Spleen (tissue), 11 donors: ENCODE measurements at regions not wholly inside any gene's neighbourhood (a gene's known extent, or its start where the extent isn't known, plus 50 kb on each side); places are given as distances from the start of the nearest gene placed in this dataset.

Source experiments
- DNase-seq: peaks from one replicate; pipeline ENCODE4 v3.0.0-alpha.2; 2020
- H3K27ac ChIP-seq, 8 donors: fragments of 200-600 bp; sonication (generic) in 7 of 8; 1 replicate in 4 of 8; 2 replicates in 4 of 8; pipeline versions ENCODE4 v1.5.0 to v1.8.0; 2016 to 2021; ENCODE audit warnings: inconsistent platforms in 4 of 8, mild to moderate bottlenecking in 4 of 8, moderate library complexity in 1 of 8
- H3K27me3 ChIP-seq, 7 donors: fragments of 200-600 bp; sonication (generic) in 6 of 7; replicated peaks in 1 of 7; 1 replicate in 4 of 7; 2 replicates in 3 of 7; pipeline versions ENCODE4 v1.5.0 to v1.8.0; 2016 to 2021; ENCODE audit warnings: inconsistent platforms in 3 of 7, mild to moderate bottlenecking in 1 of 7
- H3K36me3 ChIP-seq, 6 donors: fragments of 200-600 bp; sonication (generic) in 5 of 6; 1 replicate in 4 of 6; 2 replicates in 2 of 6; pipeline versions ENCODE4 v1.5.0 to v1.8.0; 2016 to 2021; ENCODE audit warnings: inconsistent platforms in 2 of 6
- H3K4me1 ChIP-seq, 6 donors: fragments of 200-600 bp; sonication (generic) in 5 of 6; 1 replicate in 3 of 6; 2 replicates in 3 of 6; pipeline versions ENCODE4 v1.5.0 to v1.8.0; 2016 to 2021; ENCODE audit warnings: inconsistent platforms in 3 of 6
- H3K4me3 ChIP-seq, 8 donors: fragments of 200-600 bp; sonication (generic) in 7 of 8; 1 replicate in 4 of 8; 2 replicates in 4 of 8; pipeline versions ENCODE4 v1.5.0 to v1.8.0; 2016 to 2021; ENCODE audit warnings: inconsistent platforms in 4 of 8, mild to moderate bottlenecking in 4 of 8, moderate library complexity in 2 of 8
- H3K9me3 ChIP-seq, 8 donors: fragments of 200-600 bp; sonication (generic) in 7 of 8; 1 replicate in 4 of 8; 2 replicates in 4 of 8; pipeline versions ENCODE4 v1.5.0 to v1.8.0; 2016 to 2021; ENCODE audit warnings: inconsistent platforms in 4 of 8
- POLR2A ChIP-seq, 3 donors: fragments of 450-650 bp; IDR thresholded peaks; one replicate each; pipeline ENCODE4 v1.5.1; 2017; ENCODE audit warnings: antibody characterized with exemption in 3 of 3, mild to moderate bottlenecking in 1 of 3
- POLR2AphosphoS5 ChIP-seq, 3 donors: sonication (generic); formaldehyde crosslinking; IDR thresholded peaks; one replicate each; pipeline ENCODE4 v1.5.1; 2017; ENCODE audit warnings: antibody characterized with exemption in 3 of 3
- WGBS, 5 donors: extraction: QIAGEN DNeasy Blood & Tissue Kit in 3 of 5; methylation state at CpG; one replicate each; pipeline versions ENCODE4 v1.1.5 to v1.1.7; 2013 to 2018; 5-methylcytosine and 5-hydroxymethylcytosine counted together
- intact Hi-C: fragments of 100-400 bp; cut with DNase I; formaldehyde crosslinking; loops from one replicate; pipeline ENCODE4 v1.15.0; 2023; ENCODE audit warnings: low total_unique reads
- TF ChIP-seq, protein P1 (sequence below), 11 experiments: fragments of 200-600 bp in 7 of 11; fragments of 450-650 bp in 4 of 11; sonication (generic) in 4 of 11; IDR thresholded peaks in 8 of 11; conservative IDR thresholded peaks in 3 of 11; 1 replicate in 7 of 11; 2 replicates in 4 of 11; pipeline versions ENCODE4 v1.4.0 to v1.8.0; 2016 to 2021; ENCODE audit warnings: antibody characterized with exemption in 11 of 11, inconsistent platforms in 4 of 11, mild to moderate bottlenecking in 1 of 11
- donor health status: healthy with polysubstance abuse.
- donor health status: DM: no; HTN: no; CAD: no; lungs with moderate emphysema.
- donor health status: DM: no; HTN: no; CAD: no.
- donor health status: Bipolar disorder and iron deficiency.
- donor health status: healthy.
- donor health status: DM: no; HTN: no; CAD: no.
- donor health status: DM: yes; HTN: yes; CAD: no.

DNA sequence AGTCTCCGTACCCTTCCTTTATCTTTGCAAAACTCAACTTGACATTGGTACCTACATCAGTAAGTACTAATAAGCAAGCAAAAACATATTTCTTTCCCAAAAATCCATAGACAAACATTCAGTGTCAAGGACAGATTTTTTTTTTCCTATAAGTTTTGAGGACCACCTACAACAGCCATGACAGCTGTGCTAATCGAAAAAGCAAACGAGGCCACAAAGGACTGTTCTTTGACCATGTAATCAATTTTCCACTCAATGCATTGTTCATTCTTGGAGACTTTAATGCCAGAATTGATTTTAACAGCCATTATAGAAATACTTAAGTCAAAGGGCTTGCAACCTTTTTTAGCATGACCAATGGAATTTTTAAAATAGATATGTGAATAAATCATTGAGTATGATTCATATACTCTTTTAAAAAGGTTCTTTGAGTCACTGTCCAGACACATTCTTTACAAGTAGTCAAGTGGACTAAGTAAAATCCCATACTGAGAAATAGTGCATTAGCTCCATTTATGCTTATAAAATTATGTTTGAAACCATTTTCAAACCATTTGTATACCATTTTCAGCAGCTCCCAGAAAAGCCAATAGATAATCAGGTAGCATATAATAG is 323.9 kb downstream of the MZT1 start:
- intact Hi-C loops: no loop called here
- TF ChIP-seq POLR2A (IDR thresholded peaks at IDR 0.05): no peak
- no peak for TF ChIP-seq POLR2AphosphoS5 (IDR thresholded peaks at IDR 0.05)
- TF ChIP-seq, protein P1, sequence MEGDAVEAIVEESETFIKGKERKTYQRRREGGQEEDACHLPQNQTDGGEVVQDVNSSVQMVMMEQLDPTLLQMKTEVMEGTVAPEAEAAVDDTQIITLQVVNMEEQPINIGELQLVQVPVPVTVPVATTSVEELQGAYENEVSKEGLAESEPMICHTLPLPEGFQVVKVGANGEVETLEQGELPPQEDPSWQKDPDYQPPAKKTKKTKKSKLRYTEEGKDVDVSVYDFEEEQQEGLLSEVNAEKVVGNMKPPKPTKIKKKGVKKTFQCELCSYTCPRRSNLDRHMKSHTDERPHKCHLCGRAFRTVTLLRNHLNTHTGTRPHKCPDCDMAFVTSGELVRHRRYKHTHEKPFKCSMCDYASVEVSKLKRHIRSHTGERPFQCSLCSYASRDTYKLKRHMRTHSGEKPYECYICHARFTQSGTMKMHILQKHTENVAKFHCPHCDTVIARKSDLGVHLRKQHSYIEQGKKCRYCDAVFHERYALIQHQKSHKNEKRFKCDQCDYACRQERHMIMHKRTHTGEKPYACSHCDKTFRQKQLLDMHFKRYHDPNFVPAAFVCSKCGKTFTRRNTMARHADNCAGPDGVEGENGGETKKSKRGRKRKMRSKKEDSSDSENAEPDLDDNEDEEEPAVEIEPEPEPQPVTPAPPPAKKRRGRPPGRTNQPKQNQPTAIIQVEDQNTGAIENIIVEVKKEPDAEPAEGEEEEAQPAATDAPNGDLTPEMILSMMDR (IDR thresholded peaks at IDR 0.05 in 8 of 11, conservative IDR thresholded peaks at IDR 0.05 in 3 of 11): no peak
- 87 to 95% (median 91%) methylated on average over 3 of the region's 3 CpGs for WGBS, 5 donors
- Histone ChIP-seq H3K9me3 (no peaks in the 10 kb centered on the region), H3K27ac (no peak overlapping the region), H3K36me3 (no peaks in the 10 kb centered on the region), H3K4me3 (no peak overlapping the region), H3K4me1 (no peaks in the 10 kb centered on the region), H3K27me3 (no peaks in the 10 kb centered on the region)
- DNase-seq: no peak

DNA sequence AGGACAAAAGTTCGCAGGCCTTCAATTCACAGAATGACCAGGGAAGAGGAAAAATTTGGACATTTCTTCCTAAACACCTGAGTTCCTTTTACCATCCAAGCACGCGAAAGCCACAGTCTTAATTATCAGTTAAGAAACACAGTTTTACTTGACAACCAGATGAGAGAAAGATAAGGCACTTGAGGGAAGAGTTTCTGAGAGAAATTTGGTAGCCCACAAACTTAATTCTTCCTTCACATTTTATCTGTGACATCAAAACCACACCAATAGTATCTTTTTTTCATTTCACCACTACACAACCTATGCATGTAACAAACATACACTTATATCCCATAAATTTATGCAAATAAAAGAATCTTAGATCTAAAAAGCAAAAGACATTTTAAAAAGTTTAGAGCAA is 326.6 kb downstream of the MZT1 start:
- Histone ChIP-seq H3K4me3 (no peak overlapping the region), H3K9me3 (no peaks in the 10 kb centered on the region), H3K36me3 (no peaks in the 10 kb centered on the region), H3K27me3 (no peaks in the 10 kb centered on the region), H3K4me1 (no peaks in the 10 kb centered on the region), H3K27ac (no peak overlapping the region)
- intact Hi-C loops: no loop called here
- WGBS, 5 donors: 72 to 79% (median 75%) methylated on average over 3 of the region's 3 CpGs
- DNase-seq: no peak
- TF ChIP-seq, protein P1 (IDR thresholded peaks at IDR 0.05 in 8 of 11, conservative IDR thresholded peaks at IDR 0.05 in 3 of 11): no peak
- no peak for TF ChIP-seq POLR2AphosphoS5 (IDR thresholded peaks at IDR 0.05)
- no peak for TF ChIP-seq POLR2A (IDR thresholded peaks at IDR 0.05)

DNA sequence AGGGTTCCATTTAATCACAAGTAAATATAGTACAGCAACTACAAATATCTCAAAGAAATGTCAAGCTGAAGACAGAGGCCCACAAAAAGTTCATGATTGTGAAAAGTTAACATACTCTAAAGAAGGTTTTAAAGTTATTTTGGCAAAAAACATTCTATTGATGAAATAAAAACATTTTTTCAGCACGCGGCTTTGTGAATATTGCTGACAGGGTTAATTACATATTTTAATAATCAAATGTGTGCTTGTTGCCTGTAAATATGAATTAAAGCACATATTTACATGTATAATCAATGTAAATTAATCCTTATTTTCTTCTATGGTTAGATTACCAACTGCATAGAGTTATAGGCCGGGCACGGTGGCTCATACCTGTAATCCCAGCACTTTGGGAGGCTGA is 328.1 kb downstream of the MZT1 start:
- no peaks in the 10 kb centered on the region for H3K36me3 ChIP-seq
- no peaks in the 10 kb centered on the region for H3K9me3 ChIP-seq
- H3K27ac ChIP-seq: no peak overlapping the region
- intact Hi-C loops: no loop called here
- no peak for DNase-seq
- WGBS, 5 donors: 89 to 98% (median 98%) methylated on average over 4 of the region's 4 CpGs
- no peak overlapping the region for H3K4me3 ChIP-seq
- no peaks in the 10 kb centered on the region for H3K4me1 ChIP-seq
- no peak for TF ChIP-seq POLR2A (IDR thresholded peaks at IDR 0.05)
- TF ChIP-seq POLR2AphosphoS5 (IDR thresholded peaks at IDR 0.05): no peak
- TF ChIP-seq, protein P1 (IDR thresholded peaks at IDR 0.05 in 8 of 11, conservative IDR thresholded peaks at IDR 0.05 in 3 of 11): no peak
- no peaks in the 10 kb centered on the region for H3K27me3 ChIP-seq

DNA sequence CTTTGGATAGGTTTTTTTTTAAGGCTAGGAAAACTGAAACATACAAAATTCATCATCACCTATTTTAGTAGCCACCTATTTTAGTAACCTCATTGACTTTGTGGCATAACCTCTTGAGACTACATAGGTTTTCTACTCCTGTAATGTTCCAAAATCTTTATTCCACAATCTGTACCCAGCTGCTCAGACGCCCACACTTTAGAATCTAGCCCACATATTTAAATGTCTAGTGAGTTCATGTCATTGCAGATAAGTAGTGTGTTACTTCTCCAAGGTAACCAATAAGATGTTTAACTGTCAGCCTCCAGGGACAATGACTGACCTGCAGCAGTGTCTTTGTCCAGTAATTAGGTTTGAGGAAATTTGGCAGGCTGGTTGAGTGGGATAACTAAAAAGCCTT is 330.2 kb downstream of the MZT1 start:
- H3K27me3 ChIP-seq: no peaks in the 10 kb centered on the region
- no peaks in the 10 kb centered on the region for H3K36me3 ChIP-seq
- DNase-seq: no peak
- H3K27ac ChIP-seq: no peak overlapping the region
- no peak overlapping the region for H3K4me3 ChIP-seq
- H3K4me1 ChIP-seq: no peaks in the 10 kb centered on the region
- 78 to 92% (median 85%) methylated on average over 1 of the region's 1 CpG for WGBS, 5 donors
- TF ChIP-seq POLR2A (IDR thresholded peaks at IDR 0.05) (no peak), POLR2AphosphoS5 (IDR thresholded peaks at IDR 0.05) (no peak)
- TF ChIP-seq, protein P1 (IDR thresholded peaks at IDR 0.05 in 8 of 11, conservative IDR thresholded peaks at IDR 0.05 in 3 of 11): no peak
- no peaks in the 10 kb centered on the region for H3K9me3 ChIP-seq
- intact Hi-C loops: no loop called here
